Hematopoietic multipotent progenitor cell treated with erythropoietin and hydrocortisone succinate and interleukin-3 and kit ligand, for 4 days (in vitro differentiated cells): ENCODE measurements at regions not wholly inside any gene's neighbourhood (a gene's known extent, or its start where the extent isn't known, plus 50 kb on each side); places are given as distances from the start of the nearest gene placed in this dataset.

ENCODE experiments used
- DNase-seq: peaks from one replicate; pipeline ENCODE4 v3.0.0-alpha.2; 2015

GRCh38 chr3:88209356-88209755 is 59.6 kb downstream of the C3orf38 start:
- no peak for DNase-seq

- no peak for DNase-seq
These were observed 61.5 kb downstream of the C3orf38 start for GRCh38 chr3:88211096-88211890.

GRCh38 chr3:88219138-88219792 is 69.5 kb downstream of the C3orf38 start:
- peak; percentile 79 for DNase-seq

GRCh38 chr3:88220126-88220525 is 70.4 kb downstream of the C3orf38 start:
- DNase-seq = no peak

- DNase-seq = no peak
These were observed 72.0 kb downstream of the C3orf38 start for GRCh38 chr3:88221726-88222125.

- DNase-seq = no peak
These were observed 72.6 kb downstream of the C3orf38 start for GRCh38 chr3:88222343-88222742.

GRCh38 chr3:88225326-88226008 is 75.7 kb downstream of the C3orf38 start:
- DNase-seq = no peak

- DNase-seq = no peak
These were observed 77.2 kb downstream of the C3orf38 start for GRCh38 chr3:88226910-88227309.

GRCh38 chr3:88230638-88231037 is 80.9 kb downstream of the C3orf38 start:
- DNase-seq = no peak

GRCh38 chr3:88231207-88231606 is 81.4 kb downstream of the C3orf38 start:
- no peak for DNase-seq

GRCh38 chr3:88231632-88232031 is 81.9 kb downstream of the C3orf38 start:
- DNase-seq = no peak

GRCh38 chr3:88235102-88235501 is 85.3 kb downstream of the C3orf38 start:
- DNase-seq = no peak

GRCh38 chr3:88239870-88240269 is 90.1 kb downstream of the C3orf38 start:
- DNase-seq = no peak

GRCh38 chr3:88248658-88249057 is 98.9 kb downstream of the C3orf38 start:
- no peak for DNase-seq

GRCh38 chr3:88259045-88259444 is 109.3 kb downstream of the C3orf38 start:
- DNase-seq = no peak

GRCh38 chr3:88262527-88262926 is 112.8 kb downstream of the C3orf38 start:
- no peak for DNase-seq

- no peak for DNase-seq
These were observed 113.8 kb downstream of the C3orf38 start for GRCh38 chr3:88263417-88264100.

GRCh38 chr3:88267441-88267840 is 117.7 kb downstream of the C3orf38 start:
- no peak for DNase-seq

- DNase-seq = no peak
These were observed 118.1 kb downstream of the C3orf38 start for GRCh38 chr3:88267847-88268246.

GRCh38 chr3:88280326-88280725 is 130.6 kb downstream of the C3orf38 start:
- DNase-seq = no peak

GRCh38 chr3:88282528-88283241 is 132.9 kb downstream of the C3orf38 start:
- no peak for DNase-seq

GRCh38 chr3:88283242-88283592 is 133.5 kb downstream of the C3orf38 start:
- DNase-seq = no peak

GRCh38 chr3:88291486-88291885 is 141.7 kb downstream of the C3orf38 start:
- DNase-seq = peak; percentile 55
